ENCODE measurements at regions not wholly inside any gene's neighbourhood (a gene's known extent, or its start where the extent isn't known, plus 50 kb on each side); places are given as distances from the start of the nearest gene placed in this dataset.

- TF ChIP-seq POLR2AphosphoS5 (IDR thresholded peaks at IDR 0.05; ENCODE audit: borderline replicate concordance, low read depth, low read length): no peak
- no peak for TF ChIP-seq EZH2 (IDR thresholded peaks at IDR 0.05)
Observed at GRCh38 chr5:23703940-23704855, 196.8 kb downstream of the PRDM9 start.

Measured in SK-N-MC (cell line).